ENCODE measurements at regions not wholly inside any gene's neighbourhood (a gene's known extent, or its start where the extent isn't known, plus 50 kb on each side); places are given as distances from the start of the nearest gene placed in this dataset.

GRCh38 chr3:77869423-77869822 is 829.5 kb downstream of the ROBO2 start:
- DNase-seq: no peak

- DNase-seq: no peak
These were observed 831.5 kb downstream of the ROBO2 start for GRCh38 chr3:77871436-77871835.

GRCh38 chr3:77873598-77873997 is 833.7 kb downstream of the ROBO2 start:
- DNase-seq: no peak

GRCh38 chr3:77885381-77885780 is 845.5 kb downstream of the ROBO2 start:
- no peak for DNase-seq

- DNase-seq: no peak
These were observed 847.7 kb downstream of the ROBO2 start for GRCh38 chr3:77887611-77888010.

- DNase-seq: no peak
These were observed 849.7 kb downstream of the ROBO2 start for GRCh38 chr3:77889616-77890015.

GRCh38 chr3:77898621-77899020 is 858.7 kb downstream of the ROBO2 start:
- DNase-seq: no peak

- DNase-seq: no peak
These were observed 862.8 kb downstream of the ROBO2 start for GRCh38 chr3:77902675-77903074.

GRCh38 chr3:77906102-77906709 is 866.3 kb downstream of the ROBO2 start:
- no peak for DNase-seq

- DNase-seq: no peak
These were observed 873.8 kb downstream of the ROBO2 start for GRCh38 chr3:77913524-77914174.

GRCh38 chr3:77915336-77915735 is 875.4 kb downstream of the ROBO2 start:
- DNase-seq: no peak

- DNase-seq: no peak
These were observed 877.3 kb downstream of the ROBO2 start for GRCh38 chr3:77917225-77917624.

GRCh38 chr3:77919244-77919643 is 879.3 kb downstream of the ROBO2 start:
- DNase-seq: no peak

- no peak for DNase-seq
These were observed 891.5 kb downstream of the ROBO2 start for GRCh38 chr3:77931255-77932009.

- DNase-seq: no peak
These were observed 893.0 kb downstream of the ROBO2 start for GRCh38 chr3:77932926-77933325.

- DNase-seq: no peak
These were observed 894.0 kb downstream of the ROBO2 start for GRCh38 chr3:77933926-77934325.

GRCh38 chr3:77935418-77935817 is 895.5 kb downstream of the ROBO2 start:
- no peak for DNase-seq

- no peak for DNase-seq
These were observed 899.8 kb downstream of the ROBO2 start for GRCh38 chr3:77939726-77940125.

- DNase-seq: no peak
These were observed 903.7 kb downstream of the ROBO2 start for GRCh38 chr3:77943598-77943997.

GRCh38 chr3:77945320-77945719 is 905.4 kb downstream of the ROBO2 start:
- no peak for DNase-seq

GRCh38 chr3:77947671-77948070 is 907.8 kb downstream of the ROBO2 start:
- DNase-seq: no peak

GRCh38 chr3:77967621-77968020 is 927.7 kb downstream of the ROBO2 start:
- DNase-seq: no peak

- no peak for DNase-seq
These were observed 936.2 kb downstream of the ROBO2 start for GRCh38 chr3:77976079-77976478.

GRCh38 chr3:78003090-78003489 is 963.2 kb downstream of the ROBO2 start:
- no peak for DNase-seq
